ENCODE measurements at regions not wholly inside any gene's neighbourhood (a gene's known extent, or its start where the extent isn't known, plus 50 kb on each side); places are given as distances from the start of the nearest gene placed in this dataset.

DNA sequence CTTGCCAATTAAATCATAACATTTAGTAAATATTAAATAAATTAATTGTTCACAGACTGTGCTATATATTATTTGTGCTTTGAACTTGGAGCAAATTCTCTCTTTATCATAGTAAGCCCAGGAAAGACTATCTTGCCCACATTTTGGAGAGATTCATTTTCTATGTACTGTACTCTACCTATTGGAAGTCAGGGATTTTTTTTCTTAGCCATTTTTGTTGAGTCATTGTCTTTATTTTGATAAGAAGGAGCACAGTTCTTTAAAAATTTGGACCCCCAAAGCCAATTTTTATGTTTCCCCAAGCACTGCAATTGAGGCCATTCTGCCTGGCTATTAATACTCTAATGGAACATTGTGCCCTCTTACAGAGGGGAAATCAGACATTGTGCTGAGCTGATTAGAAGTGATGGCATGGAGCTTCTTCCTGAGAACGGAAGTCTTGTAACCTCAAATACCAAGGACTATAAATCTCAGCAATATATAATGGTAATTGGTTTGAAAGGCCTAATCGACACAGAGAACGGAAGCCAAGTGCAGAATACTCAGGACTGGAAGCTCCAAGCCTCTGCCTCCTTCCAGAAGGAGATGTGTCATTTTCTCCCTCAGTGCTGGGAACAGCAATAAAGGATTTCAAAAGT lies 188.8 kb upstream of the PAPPA start:
- no peak for DNase-seq

DNA sequence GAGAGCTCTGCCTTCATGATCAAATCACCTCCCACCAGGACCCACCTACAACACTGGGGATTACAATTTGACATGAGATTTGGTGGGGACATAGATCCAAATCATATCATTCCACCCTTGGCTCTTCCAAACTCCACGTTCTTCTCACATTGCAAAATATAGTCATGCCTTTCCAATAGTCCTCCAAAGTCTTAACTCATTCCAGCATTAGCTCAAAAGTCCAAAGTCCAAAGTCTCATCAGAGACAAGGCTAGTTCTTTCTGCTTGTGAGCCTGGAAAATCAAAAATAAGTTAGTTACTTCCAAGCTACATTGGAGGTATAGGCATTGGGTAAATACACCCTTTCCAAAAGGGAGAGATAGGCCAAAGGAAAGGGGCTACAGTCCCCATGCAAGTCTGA lies 186.9 kb upstream of the PAPPA start:
- DNase-seq: no peak

DNA sequence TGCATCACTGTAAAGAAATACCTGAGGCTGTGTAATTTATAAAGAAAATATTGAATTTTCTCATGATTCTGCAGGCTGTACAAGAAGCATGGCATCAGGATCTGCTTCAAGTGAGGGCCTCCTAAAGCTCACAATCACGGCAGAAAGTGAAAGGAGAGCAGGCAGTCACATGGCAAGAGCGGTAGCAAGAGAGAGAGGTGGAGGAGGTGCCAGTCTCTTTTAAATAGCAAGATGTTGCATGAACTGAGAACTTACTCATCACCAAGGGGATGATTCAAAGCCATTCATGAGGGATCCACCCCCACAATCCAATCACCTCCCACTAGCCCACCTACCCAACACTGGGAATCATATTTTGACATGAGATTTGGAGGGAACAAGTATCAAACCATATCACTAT lies 184.5 kb upstream of the PAPPA start:
- no peak for DNase-seq

DNA sequence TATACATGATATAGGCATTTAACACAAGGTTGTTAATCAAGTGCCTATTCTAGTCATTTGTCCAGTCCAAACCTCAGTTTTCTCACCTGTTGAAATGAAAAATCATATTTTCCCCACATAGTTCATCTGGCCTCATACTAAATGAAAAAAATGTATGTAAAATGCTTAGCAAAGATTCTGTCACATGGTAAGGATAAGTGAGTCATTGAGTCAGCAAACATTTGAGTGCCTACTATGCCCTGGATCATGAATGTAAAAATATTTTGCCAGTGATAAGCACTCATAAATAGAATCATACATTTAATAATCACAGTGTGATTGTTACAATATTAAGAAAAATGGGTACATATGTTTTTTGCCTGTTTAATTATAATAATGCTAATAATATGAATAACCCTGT lies 181.2 kb upstream of the PAPPA start:
- no peak for DNase-seq

DNA sequence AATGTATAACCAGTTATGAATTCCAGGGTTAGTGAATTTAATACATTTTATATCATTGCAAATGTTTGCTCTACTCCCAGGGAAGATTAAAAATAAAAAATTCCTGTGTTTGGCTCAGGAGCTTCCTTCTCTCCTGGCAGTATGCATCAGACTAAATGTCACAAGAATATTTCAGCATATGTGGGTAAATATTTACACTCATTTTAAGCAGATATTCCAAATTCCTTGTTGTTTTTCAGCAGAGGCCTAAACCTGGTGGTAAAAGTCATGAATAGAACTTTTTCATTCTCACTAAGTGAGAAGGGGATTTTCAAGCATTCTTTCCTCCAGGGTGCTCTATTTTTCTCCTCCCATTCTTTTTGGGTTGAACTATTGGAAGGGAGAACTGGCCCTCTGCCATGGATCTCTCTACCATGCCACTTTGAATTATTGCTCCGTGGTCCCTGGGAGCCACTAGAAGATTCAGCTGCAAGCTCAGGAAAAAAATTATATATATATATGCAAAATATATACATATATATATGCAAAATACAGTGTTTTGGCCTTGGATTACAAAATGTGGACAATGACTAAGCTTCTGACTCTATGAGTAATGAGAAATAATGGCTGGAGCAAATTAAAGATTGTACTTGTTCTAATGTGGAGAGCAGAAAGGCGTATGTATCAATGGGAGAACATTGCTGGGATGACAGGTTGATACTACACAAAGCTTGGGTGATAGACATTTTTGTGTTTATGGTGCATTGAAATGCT lies 180.6 kb upstream of the PAPPA start:
- no peak for DNase-seq

- DNase-seq: no peak
These were observed 176.8 kb upstream of the PAPPA start for GRCh38 chr9:115976781-115977180.

GRCh38 chr9:115978091-115978490 lies 175.5 kb upstream of the PAPPA start:
- DNase-seq: no peak

- no peak for DNase-seq
These were observed 174.9 kb upstream of the PAPPA start for GRCh38 chr9:115978659-115979096.

- DNase-seq: no peak
These were observed 173.5 kb upstream of the PAPPA start for GRCh38 chr9:115980054-115980453.

GRCh38 chr9:115980502-115980901 lies 173.1 kb upstream of the PAPPA start:
- DNase-seq: no peak

DNA sequence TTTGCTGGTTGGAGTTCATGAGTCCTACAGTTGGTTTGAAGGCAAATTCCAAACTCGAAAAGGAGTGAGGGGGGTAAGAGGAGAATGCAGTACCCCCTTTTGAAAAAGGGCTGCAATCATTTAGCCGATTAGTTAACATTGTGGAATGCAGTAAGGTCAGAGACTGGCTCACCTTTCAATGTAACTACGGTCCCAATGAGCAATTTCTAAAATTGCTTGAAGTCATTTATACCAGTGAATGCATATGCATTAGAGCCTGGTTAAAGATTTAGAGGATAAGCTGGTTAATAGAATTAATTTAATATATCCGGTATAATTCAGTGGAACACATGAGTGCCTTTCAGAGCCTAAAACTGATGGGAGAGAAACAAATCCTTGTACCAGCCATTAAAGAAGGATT lies 172.6 kb upstream of the PAPPA start:
- no peak for DNase-seq

DNA sequence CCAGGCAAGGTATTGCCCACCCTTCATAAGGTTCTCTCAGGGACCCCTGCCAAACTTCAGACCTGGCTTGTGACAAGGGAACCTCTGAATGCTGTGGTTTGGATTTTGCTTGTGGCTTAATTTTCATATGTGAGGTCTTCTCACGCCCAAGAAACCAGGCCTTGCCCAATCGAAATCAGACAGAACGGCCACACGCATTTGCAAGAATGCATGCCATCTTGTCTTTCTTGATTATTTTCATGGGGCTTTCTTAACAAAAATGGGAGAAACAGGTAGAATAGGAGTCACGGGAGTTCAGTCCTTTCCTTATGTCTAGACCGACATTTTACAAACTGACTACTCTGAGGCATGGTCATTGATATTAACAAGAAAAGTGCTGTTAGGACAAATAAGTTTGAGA lies 170.2 kb upstream of the PAPPA start:
- no peak for DNase-seq

GRCh38 chr9:115985657-115986056 lies 167.9 kb upstream of the PAPPA start:
- DNase-seq: no peak

- no peak for DNase-seq
These were observed 167.1 kb upstream of the PAPPA start for GRCh38 chr9:115986508-115986907.

GRCh38 chr9:115988701-115989100 lies 164.9 kb upstream of the PAPPA start:
- DNase-seq: no peak

DNA sequence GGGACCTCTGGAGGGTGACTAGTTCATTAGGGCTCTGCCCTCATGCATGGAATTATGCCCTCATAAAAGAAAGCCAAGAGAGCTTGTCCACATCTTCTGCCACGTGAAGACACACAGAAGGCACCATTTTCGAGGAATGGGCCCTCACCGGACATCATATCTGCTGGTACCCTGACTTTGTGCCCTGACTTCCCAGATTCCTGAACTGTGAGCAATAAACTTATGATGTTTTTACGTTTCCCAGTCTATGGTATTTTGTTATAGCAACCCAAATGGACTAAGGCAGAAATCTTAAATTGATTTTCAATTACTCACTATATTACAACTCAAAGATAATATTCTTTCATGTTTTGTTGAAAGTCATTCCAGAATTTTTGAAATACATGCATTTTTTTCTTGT lies 163.8 kb upstream of the PAPPA start:
- no peak for DNase-seq

DNA sequence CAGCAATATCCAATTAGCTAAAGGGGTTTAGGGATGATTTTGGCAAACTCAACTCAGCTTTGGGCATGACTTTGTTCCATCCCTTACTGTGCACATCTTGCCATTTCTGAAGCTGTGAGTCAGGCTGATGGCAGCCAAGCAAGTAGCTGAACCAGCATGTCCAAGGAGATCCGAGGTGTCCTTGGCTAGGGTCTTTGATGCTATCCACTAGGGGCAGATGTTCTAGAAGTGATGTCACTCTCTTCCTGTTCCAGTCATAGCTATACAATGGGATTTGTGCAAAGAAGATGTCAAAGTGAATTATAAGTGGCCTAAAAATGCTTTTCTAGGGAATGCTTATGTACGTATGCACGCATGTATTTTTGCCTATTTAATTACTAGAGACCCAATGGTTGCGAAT lies 160.8 kb upstream of the PAPPA start:
- DNase-seq: no peak

DNA sequence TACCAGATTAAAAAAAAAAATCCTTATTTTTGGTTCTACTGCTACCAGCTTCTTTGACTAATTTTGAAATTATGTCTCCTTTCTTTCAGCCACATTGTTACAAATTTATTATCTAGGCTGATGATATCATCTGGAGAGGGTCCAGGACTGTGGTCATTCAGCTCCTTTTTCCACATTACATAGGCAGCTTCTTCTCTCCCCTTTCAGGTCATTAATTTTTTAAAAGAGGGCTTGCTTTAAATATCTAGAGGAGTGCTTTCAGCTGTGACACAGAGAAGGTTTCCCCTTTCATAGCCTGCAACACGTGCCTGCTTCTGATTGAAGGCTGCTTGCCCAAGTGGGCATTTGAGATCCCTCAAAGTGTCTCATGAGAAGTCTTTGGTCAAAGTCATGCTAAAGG lies 155.7 kb upstream of the PAPPA start:
- no peak for DNase-seq

DNA sequence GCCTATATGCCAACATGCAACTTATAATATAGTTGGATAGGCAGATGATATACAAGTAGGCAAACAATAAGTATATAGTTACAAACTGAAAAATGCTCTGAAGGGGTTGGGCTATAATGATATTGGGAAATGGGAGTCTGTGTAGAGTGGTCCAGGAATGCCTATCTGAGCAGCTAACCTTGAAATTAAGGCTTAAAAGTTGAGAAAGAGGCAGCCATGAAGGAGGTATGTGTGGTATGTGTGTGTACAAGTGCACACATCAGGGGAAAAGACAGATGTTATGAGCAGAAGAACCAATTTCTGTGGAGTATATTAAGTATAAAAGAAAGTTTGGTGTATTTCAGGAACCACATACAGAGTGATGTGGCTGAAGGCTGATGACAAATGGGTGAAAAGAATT lies 154.9 kb upstream of the PAPPA start:
- no peak for DNase-seq

DNA sequence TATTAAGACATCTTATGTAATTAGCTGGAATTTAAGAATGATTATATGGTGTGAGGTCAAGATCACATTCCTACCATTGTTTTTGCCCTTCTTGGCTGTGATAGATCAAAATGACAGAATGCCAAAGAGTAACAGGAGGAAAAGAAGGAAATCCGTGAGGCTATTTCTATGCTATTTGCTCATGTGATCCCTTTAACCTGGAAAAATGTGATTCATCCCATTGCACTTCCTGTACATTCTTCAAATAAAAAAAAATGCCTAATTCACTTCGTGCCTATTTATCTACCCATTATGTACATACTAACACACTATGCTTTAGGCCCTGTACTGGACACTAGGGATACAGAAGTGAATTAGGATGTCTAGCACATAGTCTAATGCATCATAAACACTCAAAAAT lies 154.1 kb upstream of the PAPPA start:
- no peak for DNase-seq

DNA sequence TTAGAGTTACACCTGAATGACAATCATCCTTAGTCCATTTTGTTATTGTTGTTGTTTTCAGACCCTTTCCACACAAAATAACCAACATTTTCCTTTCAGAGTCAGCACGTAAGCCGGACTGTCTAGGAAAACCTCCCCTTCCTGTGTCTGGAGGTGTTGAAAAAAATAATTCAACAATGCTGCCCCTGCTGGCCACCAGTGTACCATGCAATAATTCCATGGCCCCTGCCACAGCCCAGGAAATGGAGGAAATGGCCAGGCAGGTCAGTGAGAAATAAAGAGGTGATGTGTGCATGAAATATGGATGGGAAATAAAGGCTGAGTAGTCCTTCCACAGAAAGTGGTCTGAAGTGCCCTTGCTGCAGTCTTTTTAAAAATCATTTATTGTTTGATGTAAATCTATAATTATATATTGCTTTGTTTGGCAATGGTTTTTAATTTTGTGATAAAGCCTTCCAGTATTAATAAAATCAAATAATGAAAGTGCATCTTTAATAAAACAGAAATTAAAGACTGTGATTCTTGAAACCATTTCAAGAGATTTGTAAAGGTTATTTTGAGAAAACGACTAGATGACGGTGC lies 152.8 kb upstream of the PAPPA start:
- DNase-seq: no peak

DNA sequence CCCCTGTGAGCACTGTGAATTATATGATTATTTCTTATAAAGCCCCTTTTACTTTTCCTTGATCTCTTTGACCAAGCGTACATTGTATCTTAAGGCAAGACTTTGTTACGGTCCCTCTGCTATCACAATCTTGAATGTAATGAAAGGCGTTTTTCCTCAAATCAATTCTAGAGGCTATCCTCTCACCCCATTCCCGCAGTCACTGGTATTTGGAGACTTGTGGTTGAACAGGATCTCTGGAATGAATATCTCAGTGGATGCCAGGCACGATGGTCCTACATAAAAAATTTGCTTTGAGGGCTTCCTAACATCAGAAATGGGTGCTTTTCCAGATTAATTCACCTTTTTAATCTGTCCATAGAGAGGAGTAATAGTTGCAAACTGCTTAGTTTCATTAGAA lies 151.4 kb upstream of the PAPPA start:
- DNase-seq: no peak

- no peak for DNase-seq
These were observed 151.0 kb upstream of the PAPPA start for GRCh38 chr9:116002624-116003023.

GRCh38 chr9:116003397-116003796 lies 150.2 kb upstream of the PAPPA start:
- no peak for DNase-seq
